ENCODE measurements at regions not wholly inside any gene's neighbourhood (a gene's known extent, or its start where the extent isn't known, plus 50 kb on each side); places are given as distances from the start of the nearest gene placed in this dataset.
A peak's percentile ranks its signal among the peaks of the same experiment; 100 is the strongest.

DNA sequence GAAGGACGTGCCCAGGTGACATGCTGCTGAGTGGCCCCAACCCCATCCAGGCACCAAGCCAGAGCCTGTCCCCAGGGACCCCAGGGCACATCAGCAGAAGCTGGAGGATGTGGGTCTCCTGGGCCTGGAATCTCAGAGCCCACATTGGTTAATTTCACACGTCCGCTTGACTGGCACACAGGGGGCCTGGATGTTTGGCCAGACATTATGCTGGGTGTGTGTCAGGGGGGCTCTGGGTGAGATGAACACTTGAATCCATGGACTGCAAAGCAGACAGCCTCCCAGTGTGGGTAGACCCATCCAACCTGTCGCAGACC, 79.1 kb upstream of the RET start:
- no peaks in the 10 kb centered on the region for H3K27me3 ChIP-seq (ENCODE audit: control insufficient read depth in 1 of 2, insufficient read depth in 2 of 2, low read length in 1 of 2)
- peak in 1 of 2 donors; percentile 61 for DNase-seq
- H3K27ac ChIP-seq (ENCODE audit: low read depth in 1 of 2, low read length in 2 of 2): no peak overlapping the region
- ATAC-seq (ENCODE audit: low FRiP score): no peak
- no peaks in the 10 kb centered on the region for H3K36me3 ChIP-seq (ENCODE audit: control insufficient read depth in 1 of 2, insufficient read depth in 2 of 2, low read length in 1 of 2)
- H3K4me3 ChIP-seq (ENCODE audit: low read length in 2 of 2): no peak overlapping the region
- intact Hi-C loops (cut with DNase I): no loop called here
- WGBS, 2 donors: 79 to 81% methylated on average over 4 of the region's 4 CpGs
- H3K9me3 ChIP-seq (ENCODE audit: control insufficient read depth, low read length): no peaks in the 10 kb centered on the region
- H3K4me1 ChIP-seq (ENCODE audit: control insufficient read depth in 1 of 2, insufficient read depth in 2 of 2, low read length in 2 of 2): no peaks in the 10 kb centered on the region

DNA sequence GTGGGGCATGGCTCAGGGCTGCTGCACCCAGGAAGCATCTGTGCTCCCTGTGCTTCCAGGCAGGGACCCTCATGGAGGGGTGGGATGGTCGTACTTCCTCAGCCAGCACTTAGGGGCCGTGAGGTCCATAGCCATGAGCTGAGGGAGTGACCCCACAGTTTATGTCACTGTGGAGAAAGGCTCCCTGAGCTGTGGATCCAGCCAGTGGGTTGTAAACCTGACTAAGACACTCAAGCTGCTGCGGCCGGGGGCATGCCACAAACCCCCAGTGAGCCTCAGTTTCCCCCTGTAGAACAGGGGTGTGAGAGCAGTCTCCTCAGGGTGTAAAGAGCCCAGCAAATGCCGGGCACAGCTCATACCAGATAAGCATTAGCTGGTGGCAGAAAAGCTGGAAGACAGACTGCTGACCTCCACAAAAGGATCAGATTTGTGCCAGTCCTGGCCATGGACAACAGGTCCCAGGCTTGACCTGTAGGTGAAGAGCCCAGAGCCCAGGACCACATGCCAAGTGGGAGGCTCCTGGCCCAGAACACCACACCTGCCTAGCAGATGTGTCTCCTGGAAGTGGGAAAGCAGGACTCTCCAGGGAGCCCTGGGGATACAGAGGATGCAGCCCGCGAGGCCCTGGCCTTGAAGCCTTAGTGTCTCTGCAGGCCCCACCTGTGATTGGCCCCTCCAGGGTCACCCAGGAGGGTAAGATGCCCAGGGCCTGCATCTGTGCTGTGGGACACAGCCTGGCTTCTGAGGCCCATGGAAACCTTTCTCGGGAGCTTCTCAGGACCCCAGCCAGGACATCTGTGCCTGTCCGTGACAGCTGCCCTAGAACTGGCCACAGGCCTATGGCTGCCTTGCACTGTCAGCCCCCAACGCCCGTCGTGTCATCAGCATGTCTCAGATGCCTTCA, 78.1 kb upstream of the RET start:
- 89% methylated on average over 12 of the region's 12 CpGs for WGBS, 2 donors
- DNase-seq (no peak), ATAC-seq (ENCODE audit: low FRiP score) (no peak)
- Histone ChIP-seq H3K4me1 (ENCODE audit: control insufficient read depth in 1 of 2, insufficient read depth in 2 of 2, low read length in 2 of 2) (no peaks in the 10 kb centered on the region), H3K9me3 (ENCODE audit: control insufficient read depth, low read length) (no peaks in the 10 kb centered on the region), H3K36me3 (ENCODE audit: control insufficient read depth in 1 of 2, insufficient read depth in 2 of 2, low read length in 1 of 2) (no peaks in the 10 kb centered on the region), H3K4me3 (ENCODE audit: low read length in 2 of 2) (no peak overlapping the region), H3K27me3 (ENCODE audit: control insufficient read depth in 1 of 2, insufficient read depth in 2 of 2, low read length in 1 of 2) (no peaks in the 10 kb centered on the region), H3K27ac (ENCODE audit: low read depth in 1 of 2, low read length in 2 of 2) (no peak overlapping the region)
- intact Hi-C loops (cut with DNase I): no loop called here

DNA sequence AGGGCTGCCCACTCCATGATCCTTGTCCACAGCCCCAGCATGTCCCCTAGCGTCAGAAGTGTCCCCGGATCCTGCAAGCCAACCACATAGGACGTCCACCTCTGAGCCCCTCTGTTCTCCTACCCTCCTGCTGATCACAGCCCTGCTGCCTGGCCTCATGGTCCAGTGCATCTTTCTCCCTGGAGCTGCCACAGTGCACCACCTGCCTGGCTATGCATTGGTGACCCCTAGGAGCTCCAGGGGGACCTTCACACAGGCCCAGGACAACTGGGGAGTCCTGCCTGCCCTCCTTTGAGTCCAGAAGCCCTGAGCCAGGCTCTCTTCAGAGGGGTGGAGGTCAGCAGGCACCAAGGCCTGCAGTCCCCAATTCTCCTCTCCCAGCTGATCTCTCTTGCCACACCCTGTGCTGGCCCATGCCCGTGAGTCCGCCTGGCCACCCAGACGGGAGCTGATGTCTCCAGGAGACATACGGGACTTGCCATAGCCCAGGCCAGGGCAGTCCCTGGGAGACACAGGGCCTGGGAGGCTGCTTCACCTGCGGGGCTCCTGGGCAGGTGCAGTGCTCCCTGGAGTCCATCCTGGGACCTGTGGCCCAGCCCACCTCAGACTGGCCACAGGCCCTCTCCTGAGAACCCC, 77.4 kb upstream of the RET start:
- Histone ChIP-seq H3K4me1 (ENCODE audit: control insufficient read depth in 1 of 2, insufficient read depth in 2 of 2, low read length in 2 of 2) (no peaks in the 10 kb centered on the region), H3K4me3 (ENCODE audit: low read length in 2 of 2) (no peak overlapping the region), H3K27me3 (ENCODE audit: control insufficient read depth in 1 of 2, insufficient read depth in 2 of 2, low read length in 1 of 2) (no peaks in the 10 kb centered on the region), H3K27ac (ENCODE audit: low read depth in 1 of 2, low read length in 2 of 2) (no peak overlapping the region), H3K36me3 (ENCODE audit: control insufficient read depth in 1 of 2, insufficient read depth in 2 of 2, low read length in 1 of 2) (no peaks in the 10 kb centered on the region), H3K9me3 (ENCODE audit: control insufficient read depth, low read length) (no peaks in the 10 kb centered on the region)
- WGBS, 2 donors: 94 to 96% methylated on average over 7 to 8 of the region's 8 CpGs
- intact Hi-C loops (cut with DNase I): no loop called here
- DNase-seq (no peak), ATAC-seq (ENCODE audit: low FRiP score) (no peak)

DNA sequence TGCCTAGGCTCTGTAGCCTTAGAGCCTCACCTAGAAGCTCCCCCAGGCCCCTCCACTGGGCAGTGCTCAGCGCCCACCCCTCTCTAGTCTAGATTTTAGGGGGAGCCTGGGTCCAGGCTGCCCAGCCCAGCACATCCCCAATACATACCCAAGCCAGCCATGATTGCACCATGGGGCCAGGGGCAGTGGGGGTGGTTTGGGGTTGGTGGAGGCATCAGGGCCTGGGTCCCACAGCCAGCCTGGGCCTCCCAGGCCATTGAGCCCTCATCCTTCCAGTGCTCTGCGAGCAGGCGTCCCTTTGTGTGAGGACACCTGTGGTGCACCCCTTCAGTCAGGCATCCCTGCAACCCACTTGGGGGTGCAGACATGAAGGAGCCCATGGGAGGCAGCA, 76.9 kb upstream of the RET start:
- intact Hi-C loops (cut with DNase I): no loop called here
- WGBS, 2 donors: 94 to 96% methylated on average over 3 of the region's 3 CpGs
- no peaks in the 10 kb centered on the region for H3K27me3 ChIP-seq (ENCODE audit: control insufficient read depth in 1 of 2, insufficient read depth in 2 of 2, low read length in 1 of 2)
- H3K9me3 ChIP-seq (ENCODE audit: control insufficient read depth, low read length): no peaks in the 10 kb centered on the region
- H3K36me3 ChIP-seq (ENCODE audit: control insufficient read depth in 1 of 2, insufficient read depth in 2 of 2, low read length in 1 of 2): no peaks in the 10 kb centered on the region
- no peak overlapping the region for H3K27ac ChIP-seq (ENCODE audit: low read depth in 1 of 2, low read length in 2 of 2)
- H3K4me1 ChIP-seq (ENCODE audit: control insufficient read depth in 1 of 2, insufficient read depth in 2 of 2, low read length in 2 of 2): no peaks in the 10 kb centered on the region
- no peak for ATAC-seq (ENCODE audit: low FRiP score)
- no peak overlapping the region for H3K4me3 ChIP-seq (ENCODE audit: low read length in 2 of 2)
- DNase-seq: no peak

DNA sequence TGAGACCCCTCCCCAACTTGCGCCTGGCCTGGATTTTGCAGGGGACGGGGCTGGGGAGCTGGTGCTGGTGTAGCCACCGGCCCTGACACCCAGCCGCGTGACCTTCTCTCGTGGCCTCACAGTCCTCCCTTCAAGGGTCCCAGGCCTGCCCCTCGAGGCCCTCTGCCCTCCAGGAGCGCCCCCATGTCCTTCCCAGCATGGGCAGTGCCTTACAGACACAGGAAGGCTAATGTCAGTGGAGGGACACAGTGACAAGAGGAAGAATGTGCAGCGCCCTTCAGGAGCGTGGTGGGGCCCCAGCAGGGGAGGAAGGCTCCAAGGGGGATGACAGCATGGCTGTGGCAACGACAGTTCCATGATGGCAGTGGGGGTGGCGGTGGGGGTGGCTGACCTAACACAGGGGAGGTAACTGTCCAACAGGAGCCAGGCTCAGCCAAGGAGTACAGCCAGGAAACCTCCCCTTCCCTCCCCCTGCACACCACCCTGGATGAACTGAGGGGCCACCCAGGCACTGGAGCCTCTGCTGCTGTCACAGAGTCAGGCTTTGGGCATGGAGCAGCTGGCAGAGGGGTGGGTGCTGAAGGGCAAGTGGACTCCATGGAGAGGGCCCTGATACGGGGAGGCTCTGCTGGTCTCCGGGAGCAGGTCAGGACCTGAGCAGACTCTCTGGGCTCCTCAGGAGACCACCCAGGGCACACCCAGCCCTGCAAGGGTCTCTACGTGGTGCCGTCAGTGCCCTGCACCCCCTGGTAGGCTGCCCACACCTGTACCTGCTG, 76.0 kb upstream of the RET start:
- WGBS, 2 donors: 75 to 79% methylated on average over 16 of the region's 16 CpGs
- no peaks in the 10 kb centered on the region for H3K27me3 ChIP-seq (ENCODE audit: control insufficient read depth in 1 of 2, insufficient read depth in 2 of 2, low read length in 1 of 2)
- H3K4me3 ChIP-seq (ENCODE audit: low read length in 2 of 2): no peak overlapping the region
- H3K36me3 ChIP-seq (ENCODE audit: control insufficient read depth in 1 of 2, insufficient read depth in 2 of 2, low read length in 1 of 2): no peaks in the 10 kb centered on the region
- no peaks in the 10 kb centered on the region for H3K4me1 ChIP-seq (ENCODE audit: control insufficient read depth in 1 of 2, insufficient read depth in 2 of 2, low read length in 2 of 2)
- DNase-seq (no peak), ATAC-seq (ENCODE audit: low FRiP score) (no peak)
- no peak overlapping the region for H3K27ac ChIP-seq (ENCODE audit: low read depth in 1 of 2, low read length in 2 of 2)
- intact Hi-C loops (cut with DNase I): no loop called here
- no peaks in the 10 kb centered on the region for H3K9me3 ChIP-seq (ENCODE audit: control insufficient read depth, low read length)

DNA sequence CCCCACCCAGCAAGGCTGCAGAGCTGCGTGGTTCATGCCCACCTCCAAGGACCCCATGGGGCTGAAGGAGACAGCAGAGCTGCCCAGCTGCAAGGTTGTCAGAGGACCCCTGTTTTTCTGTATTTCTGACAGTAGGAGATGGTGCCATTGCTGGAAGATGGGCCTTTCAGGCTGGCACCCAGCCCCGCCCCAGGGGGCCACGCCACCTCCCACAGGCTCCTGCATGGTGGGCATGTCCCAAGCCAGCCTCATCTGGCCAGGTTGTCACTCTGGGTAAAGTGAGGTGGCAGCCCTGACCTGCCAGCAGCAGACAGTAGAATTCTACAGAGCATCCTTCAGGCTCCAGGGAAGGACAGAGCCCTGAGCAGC, 75.5 kb upstream of the RET start:
- H3K27me3 ChIP-seq (ENCODE audit: control insufficient read depth in 1 of 2, insufficient read depth in 2 of 2, low read length in 1 of 2): no peaks in the 10 kb centered on the region

DNA sequence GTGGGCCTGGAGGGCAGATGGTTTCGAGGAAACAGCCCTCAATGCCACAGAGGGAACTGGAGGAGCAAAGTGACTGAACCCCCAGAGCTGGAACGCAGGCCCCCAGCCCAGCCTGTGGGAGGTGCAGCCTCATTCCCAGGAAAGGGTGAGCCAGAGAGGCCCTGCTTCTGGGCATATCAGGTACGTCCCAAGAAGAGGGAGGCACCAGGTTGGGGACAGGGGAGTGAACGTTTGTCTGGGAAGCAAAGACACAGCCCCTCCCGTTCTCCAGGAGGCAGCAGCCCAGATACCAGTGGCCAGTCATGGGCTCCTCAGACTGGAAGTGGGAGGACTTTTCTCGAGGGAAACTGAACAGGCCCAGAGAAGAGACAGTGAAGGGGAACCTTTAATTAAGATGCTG, 74.3 kb upstream of the RET start:
- Histone ChIP-seq H3K36me3 (ENCODE audit: control insufficient read depth in 1 of 2, insufficient read depth in 2 of 2, low read length in 1 of 2) (no peaks in the 10 kb centered on the region), H3K4me3 (ENCODE audit: low read length in 2 of 2) (no peak overlapping the region), H3K27me3 (ENCODE audit: control insufficient read depth in 1 of 2, insufficient read depth in 2 of 2, low read length in 1 of 2) (no peaks in the 10 kb centered on the region), H3K4me1 (ENCODE audit: control insufficient read depth in 1 of 2, insufficient read depth in 2 of 2, low read length in 2 of 2) (no peaks in the 10 kb centered on the region), H3K27ac (ENCODE audit: low read depth in 1 of 2, low read length in 2 of 2) (no peak overlapping the region), H3K9me3 (ENCODE audit: control insufficient read depth, low read length) (no peaks in the 10 kb centered on the region)
- ATAC-seq (ENCODE audit: low FRiP score) (no peak), DNase-seq (no peak)
- WGBS, 2 donors: 68 to 69% methylated on average over 6 of the region's 6 CpGs
- intact Hi-C loops (cut with DNase I): no loop called here

More for the DNA sequence above, 75.5 kb upstream of the RET start:
- Histone ChIP-seq H3K27ac (ENCODE audit: low read depth in 1 of 2, low read length in 2 of 2) (no peak overlapping the region), H3K9me3 (ENCODE audit: control insufficient read depth, low read length) (no peaks in the 10 kb centered on the region), H3K4me1 (ENCODE audit: control insufficient read depth in 1 of 2, insufficient read depth in 2 of 2, low read length in 2 of 2) (no peaks in the 10 kb centered on the region), H3K36me3 (ENCODE audit: control insufficient read depth in 1 of 2, insufficient read depth in 2 of 2, low read length in 1 of 2) (no peaks in the 10 kb centered on the region), H3K4me3 (ENCODE audit: low read length in 2 of 2) (no peak overlapping the region)
- DNase-seq (no peak), ATAC-seq (ENCODE audit: low FRiP score) (no peak)
- intact Hi-C loops (cut with DNase I): no loop called here
- WGBS, 2 donors: 85 to 89% methylated on average over 3 of the region's 3 CpGs

DNA sequence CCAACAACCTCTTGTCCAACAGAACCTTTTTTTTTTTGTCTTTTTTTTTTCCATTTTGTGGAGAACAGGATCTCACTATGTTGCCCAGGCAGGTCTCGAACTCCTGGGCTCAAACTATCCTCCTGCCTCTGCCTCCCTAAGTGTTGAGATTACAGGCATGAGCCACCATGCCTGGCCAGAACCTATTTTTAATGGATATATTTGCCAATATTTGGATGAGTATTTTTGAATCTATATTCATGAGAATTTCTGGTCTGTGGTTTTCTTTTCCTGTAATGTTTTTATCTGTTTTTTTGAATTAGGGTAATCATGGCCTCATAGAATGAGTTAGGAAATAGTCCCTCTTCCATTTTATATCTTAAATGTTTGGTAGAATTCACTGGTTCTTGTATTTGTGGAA, 70.4 kb upstream of the RET start:
- 81 to 88% methylated on average over 1 of the region's 1 CpG for WGBS, 2 donors
- no peak overlapping the region for H3K4me3 ChIP-seq (ENCODE audit: low read length in 2 of 2)
- no peak overlapping the region for H3K27ac ChIP-seq (ENCODE audit: low read depth in 1 of 2, low read length in 2 of 2)
- ATAC-seq (ENCODE audit: low FRiP score) (no peak), DNase-seq (no peak)
- no peaks in the 10 kb centered on the region for H3K4me1 ChIP-seq (ENCODE audit: control insufficient read depth in 1 of 2, insufficient read depth in 2 of 2, low read length in 2 of 2)
- intact Hi-C loops (cut with DNase I): no loop called here
- H3K36me3 ChIP-seq (ENCODE audit: control insufficient read depth in 1 of 2, insufficient read depth in 2 of 2, low read length in 1 of 2): no peaks in the 10 kb centered on the region
- H3K9me3 ChIP-seq (ENCODE audit: control insufficient read depth, low read length): peaks cover 2% of the 10 kb centered on the region
- no peaks in the 10 kb centered on the region for H3K27me3 ChIP-seq (ENCODE audit: control insufficient read depth in 1 of 2, insufficient read depth in 2 of 2, low read length in 1 of 2)
